ENCODE measurements at regions not wholly inside any gene's neighbourhood (a gene's known extent, or its start where the extent isn't known, plus 50 kb on each side); places are given as distances from the start of the nearest gene placed in this dataset.
A peak's percentile ranks its signal among the peaks of the same experiment; 100 is the strongest.

- no peak overlapping the region for H3K27ac ChIP-seq
- intact Hi-C loops (cut with DNase I) = no loop called here
- no peak for TF ChIP-seq CTCF (IDR thresholded peaks at IDR 0.05)
- no peaks in the 10 kb centered on the region for H3K27me3 ChIP-seq
- H3K4me1 ChIP-seq = peaks cover 18% of the 10 kb centered on the region
- H3K4me3 ChIP-seq = no peak overlapping the region
- DNase-seq (no peak), ATAC-seq (no peak)
- no peaks in the 10 kb centered on the region for H3K9me3 ChIP-seq
- no peaks in the 10 kb centered on the region for H3K36me3 ChIP-seq
Observed at GRCh38 chr9:110088099-110088498, 119.9 kb downstream of the C9orf152 start.

GRCh38 chr9:110089681-110090370 is 118.1 kb downstream of the C9orf152 start:
- Histone ChIP-seq H3K36me3 (no peaks in the 10 kb centered on the region), H3K4me1 (peaks cover 31% of the 10 kb centered on the region), H3K27ac (no peak overlapping the region), H3K27me3 (no peaks in the 10 kb centered on the region), H3K4me3 (no peak overlapping the region), H3K9me3 (no peaks in the 10 kb centered on the region)
- TF ChIP-seq CTCF (IDR thresholded peaks at IDR 0.05) = no peak
- ATAC-seq (peak; percentile 38), DNase-seq (no peak)
- intact Hi-C loops (cut with DNase I) = no loop called here

GRCh38 chr9:110092792-110093191 is 115.2 kb downstream of the C9orf152 start:
- no peak overlapping the region for H3K27ac ChIP-seq
- no peak for TF ChIP-seq CTCF (IDR thresholded peaks at IDR 0.05)
- no peak overlapping the region for H3K4me3 ChIP-seq
- intact Hi-C loops (cut with DNase I) = no loop called here
- no peaks in the 10 kb centered on the region for H3K9me3 ChIP-seq
- no peaks in the 10 kb centered on the region for H3K27me3 ChIP-seq
- DNase-seq = no peak
- H3K4me1 ChIP-seq = peaks cover 34% of the 10 kb centered on the region
- no peak for ATAC-seq
- no peaks in the 10 kb centered on the region for H3K36me3 ChIP-seq

- Histone ChIP-seq H3K36me3 (no peaks in the 10 kb centered on the region), H3K4me1 (peaks cover 34% of the 10 kb centered on the region), H3K27me3 (no peaks in the 10 kb centered on the region), H3K4me3 (no peak overlapping the region), H3K27ac (no peak overlapping the region), H3K9me3 (no peaks in the 10 kb centered on the region)
- intact Hi-C loops (cut with DNase I) = no loop called here
- ATAC-seq (no peak), DNase-seq (no peak)
- no peak for TF ChIP-seq CTCF (IDR thresholded peaks at IDR 0.05)
Observed at GRCh38 chr9:110093417-110093816, 114.5 kb downstream of the C9orf152 start.

DNA sequence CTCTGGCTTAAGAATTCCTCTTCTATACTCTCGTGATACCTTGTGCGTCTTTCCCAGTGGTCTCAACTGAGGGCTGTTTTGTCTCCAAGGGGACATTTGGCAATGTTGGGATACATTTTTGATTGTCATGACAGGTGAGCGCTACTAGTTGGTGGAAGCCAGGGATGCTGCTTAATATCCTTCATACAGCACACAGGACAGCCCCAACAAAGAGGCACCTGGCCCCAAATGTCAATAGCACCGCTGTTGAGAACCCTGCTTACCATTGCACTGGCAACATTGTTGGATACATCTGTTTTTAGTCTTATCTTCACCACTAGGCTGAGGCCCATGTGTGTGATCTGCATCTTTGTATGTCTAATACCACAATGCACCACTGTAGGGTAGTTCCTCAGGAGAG is 114.1 kb downstream of the C9orf152 start:
- no peak for DNase-seq
- no peak overlapping the region for H3K27ac ChIP-seq
- H3K27me3 ChIP-seq = no peaks in the 10 kb centered on the region
- no peaks in the 10 kb centered on the region for H3K36me3 ChIP-seq
- no peak overlapping the region for H3K4me3 ChIP-seq
- no peak for ATAC-seq
- TF ChIP-seq CTCF (IDR thresholded peaks at IDR 0.05) = no peak
- intact Hi-C loops (cut with DNase I) = no loop called here
- H3K9me3 ChIP-seq = no peaks in the 10 kb centered on the region
- H3K4me1 ChIP-seq = peaks cover 34% of the 10 kb centered on the region

GRCh38 chr9:110095161-110095595 is 112.8 kb downstream of the C9orf152 start:
- no peak for DNase-seq
- H3K9me3 ChIP-seq = no peaks in the 10 kb centered on the region
- peaks cover 35% of the 10 kb centered on the region for H3K4me1 ChIP-seq
- H3K27ac ChIP-seq = no peak overlapping the region
- TF ChIP-seq CTCF (IDR thresholded peaks at IDR 0.05) = no peak
- no peak overlapping the region for H3K4me3 ChIP-seq
- intact Hi-C loops (cut with DNase I) = no loop called here
- no peak for ATAC-seq
- H3K36me3 ChIP-seq = no peaks in the 10 kb centered on the region
- no peaks in the 10 kb centered on the region for H3K27me3 ChIP-seq
